OCI-LY7 (cell line): ENCODE measurements at regions not wholly inside any gene's neighbourhood (a gene's known extent, or its start where the extent isn't known, plus 50 kb on each side); places are given as distances from the start of the nearest gene placed in this dataset.
"Not testable (repeated sequence)": the region's sequence is repeated elsewhere in the genome, so short reads cannot be mapped to it uniquely, and the experiment has no call there.

ENCODE experiments used
- EZH2phosphoT487 ChIP-seq: fragments of 200-600 bp; sonication (generic); IDR thresholded peaks from 2 replicates; pipeline ENCODE4 v1.6.1; 2018; ENCODE audit warnings: low read depth, borderline replicate concordance, mild to moderate bottlenecking, mixed run types, antibody characterized with exemption, low read length, moderate library complexity, mixed read lengths
- TF ChIP-seq, protein P1 (sequence below): fragments of 200-600 bp; sonication (generic); conservative IDR thresholded peaks from 2 replicates; pipeline ENCODE4 v1.5.1; 2014; ENCODE audit warnings: mild to moderate bottlenecking, antibody characterized with exemption, low read length, moderate library complexity, mixed read lengths

DNA sequence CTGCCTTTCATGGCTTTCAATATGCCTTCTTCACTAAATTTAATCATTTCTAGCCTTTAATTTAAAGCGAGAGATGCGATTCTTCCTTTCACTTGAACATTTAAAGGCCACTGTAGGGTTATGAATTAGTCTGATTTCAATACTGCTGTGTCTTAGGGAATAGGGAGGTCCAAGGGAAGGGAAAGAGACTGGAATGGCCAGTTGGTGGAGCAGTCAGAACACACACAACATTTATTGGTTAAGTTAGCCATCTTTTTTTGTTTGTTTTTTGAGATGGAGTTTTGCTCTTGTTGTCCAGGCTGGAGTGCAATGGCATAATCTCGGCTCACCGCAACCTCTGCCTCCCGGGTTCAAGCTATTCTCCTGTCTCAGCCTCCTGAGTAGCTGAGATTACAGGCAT is 662.5 kb upstream of the LUZP2 start:
- TF ChIP-seq, protein P1, sequence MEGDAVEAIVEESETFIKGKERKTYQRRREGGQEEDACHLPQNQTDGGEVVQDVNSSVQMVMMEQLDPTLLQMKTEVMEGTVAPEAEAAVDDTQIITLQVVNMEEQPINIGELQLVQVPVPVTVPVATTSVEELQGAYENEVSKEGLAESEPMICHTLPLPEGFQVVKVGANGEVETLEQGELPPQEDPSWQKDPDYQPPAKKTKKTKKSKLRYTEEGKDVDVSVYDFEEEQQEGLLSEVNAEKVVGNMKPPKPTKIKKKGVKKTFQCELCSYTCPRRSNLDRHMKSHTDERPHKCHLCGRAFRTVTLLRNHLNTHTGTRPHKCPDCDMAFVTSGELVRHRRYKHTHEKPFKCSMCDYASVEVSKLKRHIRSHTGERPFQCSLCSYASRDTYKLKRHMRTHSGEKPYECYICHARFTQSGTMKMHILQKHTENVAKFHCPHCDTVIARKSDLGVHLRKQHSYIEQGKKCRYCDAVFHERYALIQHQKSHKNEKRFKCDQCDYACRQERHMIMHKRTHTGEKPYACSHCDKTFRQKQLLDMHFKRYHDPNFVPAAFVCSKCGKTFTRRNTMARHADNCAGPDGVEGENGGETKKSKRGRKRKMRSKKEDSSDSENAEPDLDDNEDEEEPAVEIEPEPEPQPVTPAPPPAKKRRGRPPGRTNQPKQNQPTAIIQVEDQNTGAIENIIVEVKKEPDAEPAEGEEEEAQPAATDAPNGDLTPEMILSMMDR: not testable (repeated sequence)
- not testable (repeated sequence) for TF ChIP-seq EZH2phosphoT487
